ENCODE measurements at regions not wholly inside any gene's neighbourhood (a gene's known extent, or its start where the extent isn't known, plus 50 kb on each side); places are given as distances from the start of the nearest gene placed in this dataset.

DNA sequence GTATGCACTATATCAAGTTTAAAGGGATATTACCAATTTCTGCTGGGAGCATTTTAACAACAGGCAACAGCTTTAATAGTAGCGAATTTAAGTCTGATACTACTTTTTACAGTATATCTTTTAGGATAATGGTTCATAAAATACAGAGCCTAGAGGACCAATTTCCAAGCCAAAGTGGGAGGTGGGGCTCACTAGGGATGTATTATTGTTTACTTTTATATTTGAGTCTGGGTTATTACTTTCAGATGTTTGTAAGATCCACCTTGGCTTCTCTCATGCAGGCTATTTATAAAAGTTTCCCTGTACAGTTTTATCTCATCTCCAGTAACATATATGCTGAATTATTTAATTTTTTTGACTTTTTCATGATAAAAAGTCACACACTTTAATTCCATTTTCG lies 242.0 kb downstream of the CMPK2 start:
- Histone ChIP-seq H3K4me3 (ENCODE audit: low read depth, low read length) (no peak overlapping the region), H3K27me3 (ENCODE audit: control insufficient read depth, insufficient read depth, low read length) (no peaks in the 10 kb centered on the region), H3K36me3 (ENCODE audit: control insufficient read depth, insufficient read depth, low read length) (no peaks in the 10 kb centered on the region)
- POLR2A ChIA-PET: no interaction called here
- no peak for DNase-seq (ENCODE audit: low read depth)
- TF ChIP-seq, protein P1, sequence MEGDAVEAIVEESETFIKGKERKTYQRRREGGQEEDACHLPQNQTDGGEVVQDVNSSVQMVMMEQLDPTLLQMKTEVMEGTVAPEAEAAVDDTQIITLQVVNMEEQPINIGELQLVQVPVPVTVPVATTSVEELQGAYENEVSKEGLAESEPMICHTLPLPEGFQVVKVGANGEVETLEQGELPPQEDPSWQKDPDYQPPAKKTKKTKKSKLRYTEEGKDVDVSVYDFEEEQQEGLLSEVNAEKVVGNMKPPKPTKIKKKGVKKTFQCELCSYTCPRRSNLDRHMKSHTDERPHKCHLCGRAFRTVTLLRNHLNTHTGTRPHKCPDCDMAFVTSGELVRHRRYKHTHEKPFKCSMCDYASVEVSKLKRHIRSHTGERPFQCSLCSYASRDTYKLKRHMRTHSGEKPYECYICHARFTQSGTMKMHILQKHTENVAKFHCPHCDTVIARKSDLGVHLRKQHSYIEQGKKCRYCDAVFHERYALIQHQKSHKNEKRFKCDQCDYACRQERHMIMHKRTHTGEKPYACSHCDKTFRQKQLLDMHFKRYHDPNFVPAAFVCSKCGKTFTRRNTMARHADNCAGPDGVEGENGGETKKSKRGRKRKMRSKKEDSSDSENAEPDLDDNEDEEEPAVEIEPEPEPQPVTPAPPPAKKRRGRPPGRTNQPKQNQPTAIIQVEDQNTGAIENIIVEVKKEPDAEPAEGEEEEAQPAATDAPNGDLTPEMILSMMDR (IDR thresholded peaks at IDR 0.05; ENCODE audit: insufficient read depth, low read depth, low read length): no peak
- CTCF ChIA-PET: interaction anchor here (1.0 kb wide), 1 partner anchor 29 kb away, joined by 3 read pairs; no protein-coding TSS in a partner anchor

DNA sequence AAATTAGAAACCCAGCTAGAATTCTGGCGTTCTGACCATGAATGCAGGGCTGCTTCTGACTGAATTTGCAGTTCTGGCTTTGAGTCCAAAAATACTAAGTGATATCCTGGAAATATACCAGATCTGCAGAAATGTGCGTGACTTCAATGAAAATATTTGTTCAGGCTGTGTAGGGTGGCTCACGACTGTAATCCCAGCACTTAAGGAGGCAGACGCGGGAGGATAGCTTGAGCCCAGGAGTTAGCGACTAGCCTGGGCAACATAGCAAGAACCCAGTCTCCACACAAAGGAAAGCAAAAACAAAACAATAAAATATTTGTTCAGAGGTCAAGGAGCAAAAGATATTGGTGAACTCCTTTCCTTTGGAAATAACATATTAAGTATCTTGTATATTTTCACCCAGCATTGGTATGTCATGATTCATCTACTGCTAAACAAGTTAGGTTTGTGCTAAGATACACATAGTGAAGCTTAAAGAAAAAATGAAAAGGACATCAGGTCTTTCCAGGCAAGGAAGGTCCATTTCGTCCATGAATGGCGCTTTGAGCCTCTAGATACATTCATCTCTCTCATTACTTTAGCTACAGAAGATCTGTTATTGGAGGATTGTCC lies 239.2 kb downstream of the CMPK2 start:
- no peaks in the 10 kb centered on the region for H3K36me3 ChIP-seq (ENCODE audit: control insufficient read depth, insufficient read depth, low read length)
- TF ChIP-seq, protein P1 (IDR thresholded peaks at IDR 0.05; ENCODE audit: insufficient read depth, low read depth, low read length): no peak
- POLR2A ChIA-PET: no interaction called here
- CTCF ChIA-PET: interaction anchor here (0.6 kb wide), 1 partner anchor 902 kb away, joined by 3 read pairs; no protein-coding TSS in a partner anchor
- H3K4me3 ChIP-seq (ENCODE audit: low read depth, low read length): no peak overlapping the region
- DNase-seq (ENCODE audit: low read depth): no peak
- no peaks in the 10 kb centered on the region for H3K27me3 ChIP-seq (ENCODE audit: control insufficient read depth, insufficient read depth, low read length)

DNA sequence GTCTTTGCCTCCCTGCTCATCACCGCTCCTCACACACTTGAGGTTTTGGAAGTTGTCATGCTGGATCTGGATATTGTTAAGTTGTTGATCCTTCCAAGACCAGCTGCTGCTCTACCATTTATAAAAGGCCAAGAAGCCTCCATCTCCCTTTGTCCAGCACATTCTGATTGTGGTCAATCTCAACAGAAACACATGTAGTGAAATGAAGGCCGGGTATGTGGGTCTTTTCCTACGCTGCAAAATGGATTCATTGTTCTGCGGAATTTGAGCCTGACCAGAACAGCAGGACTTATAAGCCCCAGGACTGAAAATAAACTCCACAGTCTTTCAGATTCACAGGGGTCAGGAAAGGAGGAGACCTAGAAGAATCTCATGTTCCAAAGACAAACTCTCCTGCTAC lies 238.4 kb downstream of the CMPK2 start:
- Histone ChIP-seq H3K27me3 (ENCODE audit: control insufficient read depth, insufficient read depth, low read length) (no peaks in the 10 kb centered on the region), H3K36me3 (ENCODE audit: control insufficient read depth, insufficient read depth, low read length) (no peaks in the 10 kb centered on the region), H3K4me3 (ENCODE audit: low read depth, low read length) (no peak overlapping the region)
- no peak for DNase-seq (ENCODE audit: low read depth)
- CTCF ChIA-PET: no interaction called here
- TF ChIP-seq, protein P1 (IDR thresholded peaks at IDR 0.05; ENCODE audit: insufficient read depth, low read depth, low read length): no peak
- POLR2A ChIA-PET: no interaction called here

DNA sequence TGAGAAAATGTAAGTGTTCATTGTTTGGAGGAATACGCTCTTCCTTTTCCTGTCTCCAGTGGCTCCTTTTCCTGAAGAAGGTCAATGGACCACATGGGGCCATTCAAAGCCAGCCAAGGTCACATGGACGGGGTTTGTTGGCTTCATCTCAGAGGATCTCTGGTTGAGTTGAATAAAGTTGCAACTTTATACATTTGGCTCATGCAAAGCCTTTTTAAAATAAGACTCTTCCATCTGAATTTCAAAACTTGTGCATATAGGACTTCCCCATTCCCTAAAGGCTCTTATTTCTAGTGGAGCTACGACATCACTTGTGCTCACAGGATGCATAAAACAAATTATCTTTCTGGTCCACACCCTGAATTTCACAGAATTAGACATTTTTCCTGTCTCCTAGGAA lies 235.5 kb downstream of the CMPK2 start:
- TF ChIP-seq, protein P1 (IDR thresholded peaks at IDR 0.05; ENCODE audit: insufficient read depth, low read depth, low read length): no peak
- no peaks in the 10 kb centered on the region for H3K27me3 ChIP-seq (ENCODE audit: control insufficient read depth, insufficient read depth, low read length)
- CTCF ChIA-PET: no interaction called here
- POLR2A ChIA-PET: no interaction called here
- H3K4me3 ChIP-seq (ENCODE audit: low read depth, low read length): no peak overlapping the region
- no peaks in the 10 kb centered on the region for H3K36me3 ChIP-seq (ENCODE audit: control insufficient read depth, insufficient read depth, low read length)
- DNase-seq (ENCODE audit: low read depth): no peak

DNA sequence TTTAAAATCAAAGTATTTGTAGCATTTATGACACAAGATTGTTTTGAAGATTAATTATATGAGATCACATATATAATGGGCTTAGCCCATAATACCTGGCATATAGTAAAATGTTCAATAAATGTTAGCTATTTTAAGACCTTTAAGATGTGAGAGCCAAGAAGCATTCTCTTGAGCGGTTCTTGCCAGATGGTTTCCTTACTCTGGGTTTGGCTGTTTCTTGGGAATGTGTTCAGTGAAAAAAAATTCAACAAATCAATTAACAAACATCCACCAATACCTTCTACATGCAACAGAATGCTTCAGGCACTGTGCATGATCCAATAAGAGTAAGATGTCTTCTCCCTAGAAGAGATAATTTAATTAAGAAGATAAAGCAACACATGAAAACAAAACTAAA lies 230.4 kb downstream of the CMPK2 start:
- CTCF ChIA-PET: no interaction called here

More for the DNA sequence above, 230.4 kb downstream of the CMPK2 start:
- POLR2A ChIA-PET: no interaction called here
- Histone ChIP-seq H3K4me3 (ENCODE audit: low read depth, low read length) (no peak overlapping the region), H3K36me3 (ENCODE audit: control insufficient read depth, insufficient read depth, low read length) (no peaks in the 10 kb centered on the region), H3K27me3 (ENCODE audit: control insufficient read depth, insufficient read depth, low read length) (no peaks in the 10 kb centered on the region)
- TF ChIP-seq, protein P1 (IDR thresholded peaks at IDR 0.05; ENCODE audit: insufficient read depth, low read depth, low read length): no peak
- no peak for DNase-seq (ENCODE audit: low read depth)
